HPDE6-E6E7 (cell line): ENCODE measurements at regions not wholly inside any gene's neighbourhood (a gene's known extent, or its start where the extent isn't known, plus 50 kb on each side); places are given as distances from the start of the nearest gene placed in this dataset.

Source experiments
- DNase-seq: peaks from one replicate; pipeline ENCODE4 v3.0.0; 2011; ENCODE audit warnings: missing footprints; ENCODE audit errors: extremely low spot score

DNA sequence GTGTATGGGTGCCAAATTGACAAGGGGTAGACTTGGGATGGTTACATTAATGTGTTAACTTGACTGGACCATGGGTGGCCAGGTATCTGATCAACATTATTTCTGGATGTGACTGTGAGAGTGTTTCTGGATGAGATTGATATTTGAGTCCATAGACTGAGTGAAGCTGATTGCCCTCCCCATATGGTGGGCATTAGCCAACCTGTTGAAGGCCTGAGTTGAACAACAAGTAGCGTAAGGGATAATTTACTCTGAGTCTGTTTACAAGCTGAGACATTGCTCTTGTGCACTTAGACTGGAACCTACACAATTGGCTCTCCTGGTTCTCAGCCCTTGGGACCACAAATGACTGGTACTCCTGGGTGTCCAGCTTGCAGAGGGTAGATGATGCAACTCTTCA, 240.1 kb downstream of the ASXL3 start:
- DNase-seq = no peak

DNA sequence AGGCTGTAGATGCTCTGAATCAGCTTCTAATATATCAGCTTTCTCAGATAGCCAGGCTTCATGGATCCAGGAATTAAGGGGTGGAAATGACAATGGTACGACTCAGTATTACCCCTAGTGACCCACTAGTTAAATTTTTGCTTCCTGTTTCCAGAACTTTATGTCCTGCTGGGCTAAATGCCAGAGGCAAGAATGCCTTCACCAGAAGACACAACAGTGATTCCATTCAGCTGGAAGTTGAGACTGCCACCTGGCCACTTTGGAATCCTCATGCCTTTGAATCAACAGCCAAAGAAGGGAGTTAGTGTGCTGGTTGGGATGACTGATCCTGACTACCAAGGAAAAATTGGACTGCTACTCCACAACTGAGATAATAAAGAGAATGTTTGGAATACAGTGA, 239.1 kb downstream of the ASXL3 start:
- no peak for DNase-seq

DNA sequence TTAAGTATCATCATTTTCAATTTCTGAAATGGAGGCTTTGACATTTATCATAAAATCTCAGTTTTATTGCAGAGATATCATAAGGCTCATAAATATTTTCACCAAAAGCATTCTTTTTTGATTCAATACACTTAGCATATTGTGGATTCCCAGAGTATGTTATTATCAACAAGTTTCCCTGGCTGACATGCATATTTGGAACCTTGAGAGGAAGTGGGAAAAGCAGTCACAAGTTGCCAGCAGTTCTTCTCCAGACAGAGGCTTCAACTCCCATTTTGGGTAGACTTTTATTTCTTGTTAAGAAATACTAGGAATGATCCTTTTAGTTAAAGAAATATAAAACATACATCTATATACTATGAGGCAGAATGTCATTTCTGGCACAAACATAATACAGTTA, 236.5 kb downstream of the ASXL3 start:
- no peak for DNase-seq

DNA sequence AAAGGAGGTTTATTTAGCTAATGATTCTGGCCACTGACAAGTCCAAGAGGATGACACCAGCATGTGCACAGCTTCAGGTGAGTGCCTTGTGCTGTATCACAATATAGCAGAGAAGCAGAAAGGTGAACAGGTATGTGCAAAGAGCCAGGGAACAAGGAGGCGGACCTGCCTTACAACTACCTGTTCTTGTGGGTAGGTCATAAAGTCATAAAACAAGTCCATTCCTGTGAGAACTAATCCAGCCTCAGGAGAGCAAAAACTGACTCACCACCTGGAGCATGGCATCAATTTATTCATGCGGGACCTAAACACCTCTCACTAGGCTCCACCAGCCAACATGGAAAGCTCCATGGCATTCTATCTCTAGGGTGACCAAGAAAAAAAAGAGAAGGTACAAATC, 234.2 kb downstream of the ASXL3 start:
- DNase-seq = peak; percentile 74

DNA sequence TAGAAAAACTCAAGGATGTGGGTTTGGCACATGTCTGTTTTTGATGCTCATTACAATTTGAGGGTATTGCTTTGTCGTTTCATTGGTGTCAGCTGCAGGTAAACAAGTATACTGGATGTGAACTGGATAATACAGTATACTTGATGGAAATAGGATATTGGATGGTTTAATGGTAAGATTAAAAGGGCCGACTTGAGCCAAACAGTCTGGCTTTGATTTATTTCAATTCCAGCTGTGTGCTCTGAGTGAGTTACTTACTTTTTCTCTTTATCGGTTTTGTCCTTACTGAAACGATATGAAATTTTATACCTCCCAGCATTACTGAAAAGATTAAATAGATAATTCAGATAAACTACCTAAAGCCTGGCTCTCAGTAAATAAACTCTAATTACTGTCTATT, 227.6 kb downstream of the ASXL3 start:
- DNase-seq = no peak

DNA sequence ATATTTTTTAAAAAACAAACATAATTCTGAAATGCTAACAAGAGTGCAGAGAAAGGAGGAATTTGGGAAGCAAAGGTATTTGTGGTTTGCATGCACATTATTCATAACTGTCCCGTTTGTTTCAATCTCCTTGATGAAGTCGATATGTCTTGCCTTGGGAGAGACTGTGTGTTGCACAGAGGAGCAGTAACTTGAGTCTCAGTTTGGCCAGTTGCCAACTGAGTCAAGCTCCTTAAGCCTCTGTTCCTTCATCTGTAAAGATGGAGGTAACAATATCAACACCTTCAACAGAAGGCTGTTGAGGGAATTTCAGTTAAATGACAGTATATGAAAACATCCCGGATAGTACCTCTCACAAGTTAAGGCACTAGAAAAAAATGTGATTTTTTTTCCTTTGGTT, 226.2 kb downstream of the ASXL3 start:
- DNase-seq = peak; percentile 4

DNA sequence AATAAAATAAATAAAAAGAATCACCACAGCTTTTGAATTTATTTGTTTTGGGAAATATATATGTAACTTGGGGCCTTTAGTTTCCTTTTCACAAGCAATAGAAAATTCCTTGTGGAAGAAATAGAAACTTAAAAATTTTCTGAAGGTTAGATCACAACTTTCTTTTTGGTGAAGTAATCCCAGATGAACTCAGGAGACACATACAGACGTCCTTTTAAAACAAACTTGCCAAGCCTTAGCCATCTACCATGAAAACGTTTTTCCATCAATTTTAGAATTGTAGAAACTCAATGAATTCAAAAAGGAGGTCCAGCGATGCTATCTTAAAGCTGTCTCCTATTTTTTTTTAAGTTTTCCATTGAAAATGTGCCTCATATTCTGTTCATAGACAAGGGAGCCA, 225.6 kb downstream of the ASXL3 start:
- DNase-seq = no peak

DNA sequence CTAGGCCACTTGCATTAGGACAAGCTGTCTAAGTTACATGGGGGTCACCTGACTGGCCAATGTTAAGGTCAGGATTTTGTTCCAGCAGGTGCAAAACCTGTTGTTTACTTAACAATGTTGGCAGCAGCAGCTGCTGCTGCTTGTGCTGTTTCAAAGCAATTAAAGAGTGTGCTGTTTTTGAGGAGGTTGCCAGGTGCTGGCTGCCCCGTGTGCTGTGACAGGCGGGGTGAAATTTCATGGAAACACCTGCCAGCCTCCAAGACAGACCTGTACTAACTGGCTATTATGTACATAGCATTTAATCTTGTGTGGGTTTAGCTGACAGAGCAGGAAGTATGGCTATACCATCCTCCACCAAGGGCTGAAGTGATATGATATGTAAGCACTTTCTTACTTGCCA, 224.9 kb downstream of the ASXL3 start:
- DNase-seq = no peak
